Panc1 (cell line): ENCODE measurements at regions not wholly inside any gene's neighbourhood (a gene's known extent, or its start where the extent isn't known, plus 50 kb on each side); places are given as distances from the start of the nearest gene placed in this dataset.

Experiments
- ATAC-seq: fragments of 200-7000 bp; cut with Tn5 transposase; 2 replicates; pipeline ENCODE4 v1.9.1; 2020; ENCODE audit warnings: mild to moderate bottlenecking, moderate library complexity
- BruUV-seq: library from RNA; stranded (reverse); fragments of 400-500 nt; replicated peaks from 2 replicates; lab custom pipeline; 2021; lab: Mats Ljungman, UMichigan
- CTCF ChIA-PET: fragments of 300-600 bp; sonication (Branson Sonifier 250); formaldehyde crosslinking; loops from one replicate; lab custom pipeline; 2022; ENCODE audit warnings: antibody characterized with exemption; lab: Charles Lee
- POLR2A ChIA-PET: fragments of 300-600 bp; sonication (Branson Sonifier 250); formaldehyde crosslinking; loops from one replicate; lab custom pipeline; 2022; ENCODE audit warnings: antibody characterized with exemption; lab: Charles Lee
- DNase-seq: peaks from one replicate; pipeline ENCODE4 v3.0.0-alpha.2; 2010; ENCODE audit warnings: low read depth, low spot score
- H3K27ac ChIP-seq: 2 replicates; pipeline ENCODE4 v1.5.1; 2011; ENCODE audit warnings: mild to moderate bottlenecking, low read length, inconsistent platforms
- H3K27me3 ChIP-seq: fragments of 200-500 bp; sonication (Bioruptor generic); 2 replicates; pipeline ENCODE4 v1.6.0; 2014; ENCODE audit warnings: low read length, inconsistent platforms; ENCODE audit not compliant: control insufficient read depth, insufficient read depth
- H3K36me3 ChIP-seq: fragments of 200-500 bp; sonication (Bioruptor generic); 2 replicates; pipeline ENCODE4 v1.5.1; 2014; ENCODE audit warnings: inconsistent platforms, mild to moderate bottlenecking, low read length, moderate library complexity; ENCODE audit not compliant: control insufficient read depth, insufficient read depth
- H3K4me1 ChIP-seq: 2 replicates; pipeline ENCODE4 v1.5.1; 2011; ENCODE audit warnings: inconsistent platforms, mild to moderate bottlenecking, low read length, moderate library complexity; ENCODE audit not compliant: control insufficient read depth, insufficient read depth
- H3K4me3 ChIP-seq, 2 experiments: 2 replicates each; pipeline ENCODE4 v1.5.1; 2011 to 2012; ENCODE audit warnings: low read depth in 2 of 2, low read length in 2 of 2, mild to moderate bottlenecking in 2 of 2, inconsistent platforms in 1 of 2, moderate library complexity in 1 of 2
- H3K9me3 ChIP-seq: fragments of 200-500 bp; sonication (Bioruptor generic); 2 replicates; pipeline ENCODE4 v1.5.1; 2014; ENCODE audit warnings: low read depth, mild to moderate bottlenecking, inconsistent platforms, low read length, moderate library complexity; ENCODE audit not compliant: control insufficient read depth, insufficient read depth
- CTCF ChIP-seq: fragments of 450-650 bp; IDR thresholded peaks from 2 replicates; pipeline ENCODE4 v1.5.1; 2017; ENCODE audit warnings: mild to moderate bottlenecking
- POLR2AphosphoS5 ChIP-seq: IDR thresholded peaks from 2 replicates; pipeline ENCODE4 v1.6.1; 2012; ENCODE audit warnings: mild to moderate bottlenecking, low read depth, low read length, moderate library complexity
- REST ChIP-seq, 2 experiments: IDR thresholded peaks; 2 replicates each; pipeline ENCODE4 v1.6.1; 2011 to 2012; ENCODE audit warnings: low read depth in 2 of 2, control low read depth in 1 of 2, low read length in 1 of 2, mild to moderate bottlenecking in 1 of 2, moderate library complexity in 1 of 2; ENCODE audit not compliant: insufficient read depth in 1 of 2
- SIN3A ChIP-seq: IDR thresholded peaks from 2 replicates; pipeline ENCODE4 v1.6.1; 2012; ENCODE audit warnings: low read depth, mild to moderate bottlenecking, low read length, moderate library complexity, borderline replicate concordance; ENCODE audit not compliant: insufficient read depth
- TCF7L2 ChIP-seq: IDR thresholded peaks from 2 replicates; pipeline ENCODE4 v1.6.1; 2011; ENCODE audit warnings: mild to moderate bottlenecking, low read depth, low read length, inconsistent platforms
- in situ Hi-C: cut with HindIII; loops from 2 replicates; pipeline ENCODE4 v1.10.0; 2016; ENCODE audit warnings: low sequenced_read_pairs, low pct_unique_long_range_greater_than_20kb
- intact Hi-C: fragments of 100-400 bp; cut with micrococcal nuclease; formaldehyde crosslinking; loops from one replicate; pipeline ENCODE4 v1.10.0; 2022; ENCODE audit not compliant: unreplicated experiment

- intact Hi-C loops (no loop called here), in situ Hi-C loops (no loop called here)
- Histone ChIP-seq H3K27me3 (no peaks in the 10 kb centered on the region), H3K4me1 (no peaks in the 10 kb centered on the region), H3K9me3 (no peaks in the 10 kb centered on the region), H3K4me3 (no peak overlapping the region), H3K27ac (no peak overlapping the region), H3K36me3 (no peaks in the 10 kb centered on the region)
- no peak for DNase-seq
- BruUV-seq, result no TSS peak
- POLR2A ChIA-PET, result no interaction called here
- no peak for ATAC-seq
- TF ChIP-seq POLR2AphosphoS5, result no peak
- no peak for TF ChIP-seq TCF7L2
- no peak for TF ChIP-seq REST (IDR thresholded peaks at IDR 0.05; ENCODE audit: insufficient read depth in 1 of 2, low read depth in 2 of 2, low read length in 1 of 2)
- no peak for TF ChIP-seq SIN3A
- no peak for TF ChIP-seq CTCF
- CTCF ChIA-PET, result no interaction called here
These were observed 145.5 kb upstream of the CDKN3 start for GRCh38 chr14:54251356-54251755.

- TF ChIP-seq SIN3A (no peak), CTCF (no peak), REST (IDR thresholded peaks at IDR 0.05; ENCODE audit: insufficient read depth in 1 of 2, low read depth in 2 of 2, low read length in 1 of 2) (no peak), TCF7L2 (no peak), POLR2AphosphoS5 (no peak)
- Histone ChIP-seq H3K4me1 (no peaks in the 10 kb centered on the region), H3K27me3 (no peaks in the 10 kb centered on the region), H3K36me3 (no peaks in the 10 kb centered on the region), H3K9me3 (no peaks in the 10 kb centered on the region), H3K27ac (no peak overlapping the region), H3K4me3 (no peak overlapping the region)
- ChIA-PET POLR2A (no interaction called here), CTCF (no interaction called here)
- intact Hi-C loops, result no loop called here
- BruUV-seq, result no TSS peak
- DNase-seq (no peak), ATAC-seq (peak; percentile 34; the same call in 1 of the 2 replicates)
- in situ Hi-C loops, result no loop called here
These were observed 144.6 kb upstream of the CDKN3 start for GRCh38 chr14:54252072-54252730.
